Stomach (tissue), 4 donors: ENCODE measurements at regions not wholly inside any gene's neighbourhood (a gene's known extent, or its start where the extent isn't known, plus 50 kb on each side); places are given as distances from the start of the nearest gene placed in this dataset.

ENCODE experiments used
- EP300 ChIP-seq: sonication (generic); formaldehyde crosslinking; IDR thresholded peaks from one replicate; pipeline ENCODE4 v1.6.1; 2017; ENCODE audit warnings: antibody characterized with exemption
- POLR2A ChIP-seq, 4 donors: fragments of 450-650 bp; IDR thresholded peaks; one replicate each; pipeline ENCODE4 v1.6.1; 2016; ENCODE audit warnings: antibody characterized with exemption in 4 of 4, control low read depth in 2 of 4, mild to moderate bottlenecking in 1 of 4, moderate library complexity in 1 of 4
- POLR2AphosphoS5 ChIP-seq, 3 donors: sonication (generic); formaldehyde crosslinking; IDR thresholded peaks; one replicate each; pipeline ENCODE4 v1.6.1; 2016; ENCODE audit warnings: antibody characterized with exemption in 3 of 3
- TF ChIP-seq, protein P1 (sequence below), 7 experiments: fragments of 450-650 bp in 4 of 7; fragments of 200-600 bp in 3 of 7; sonication (generic) in 3 of 7; IDR thresholded peaks; one replicate each; pipeline ENCODE4 v1.5.1; 2016 to 2019; ENCODE audit warnings: antibody characterized with exemption in 7 of 7, control low read depth in 2 of 7, mild to moderate bottlenecking in 1 of 7

DNA sequence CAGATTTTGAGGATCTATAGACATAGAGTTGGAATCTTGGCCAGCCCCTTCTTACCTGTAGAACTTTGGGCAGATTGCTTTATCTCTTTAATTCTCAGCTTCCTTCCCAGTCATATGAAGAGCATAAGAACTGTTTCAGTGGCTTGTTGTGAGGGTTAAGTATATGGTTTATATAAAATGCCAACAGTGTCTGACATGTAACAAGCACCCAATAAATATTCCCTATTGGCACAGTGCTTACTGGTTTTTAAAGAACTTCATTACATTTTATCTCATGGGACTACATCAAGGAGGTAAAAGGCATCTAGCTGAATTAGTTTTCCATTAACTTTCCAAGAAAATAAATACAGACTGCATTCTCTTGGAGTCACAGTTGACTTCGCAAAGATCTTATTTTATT lies 106.7 kb upstream of the LIMCH1 start:
- TF ChIP-seq POLR2A (IDR thresholded peaks at IDR 0.05) (no peak), EP300 (no peak), POLR2AphosphoS5 (IDR thresholded peaks at IDR 0.05) (no peak)
- TF ChIP-seq, protein P1, sequence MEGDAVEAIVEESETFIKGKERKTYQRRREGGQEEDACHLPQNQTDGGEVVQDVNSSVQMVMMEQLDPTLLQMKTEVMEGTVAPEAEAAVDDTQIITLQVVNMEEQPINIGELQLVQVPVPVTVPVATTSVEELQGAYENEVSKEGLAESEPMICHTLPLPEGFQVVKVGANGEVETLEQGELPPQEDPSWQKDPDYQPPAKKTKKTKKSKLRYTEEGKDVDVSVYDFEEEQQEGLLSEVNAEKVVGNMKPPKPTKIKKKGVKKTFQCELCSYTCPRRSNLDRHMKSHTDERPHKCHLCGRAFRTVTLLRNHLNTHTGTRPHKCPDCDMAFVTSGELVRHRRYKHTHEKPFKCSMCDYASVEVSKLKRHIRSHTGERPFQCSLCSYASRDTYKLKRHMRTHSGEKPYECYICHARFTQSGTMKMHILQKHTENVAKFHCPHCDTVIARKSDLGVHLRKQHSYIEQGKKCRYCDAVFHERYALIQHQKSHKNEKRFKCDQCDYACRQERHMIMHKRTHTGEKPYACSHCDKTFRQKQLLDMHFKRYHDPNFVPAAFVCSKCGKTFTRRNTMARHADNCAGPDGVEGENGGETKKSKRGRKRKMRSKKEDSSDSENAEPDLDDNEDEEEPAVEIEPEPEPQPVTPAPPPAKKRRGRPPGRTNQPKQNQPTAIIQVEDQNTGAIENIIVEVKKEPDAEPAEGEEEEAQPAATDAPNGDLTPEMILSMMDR (IDR thresholded peaks at IDR 0.05) = no peak
